Sciatic nerve (tissue), 2 donors: ENCODE measurements at regions not wholly inside any gene's neighbourhood (a gene's known extent, or its start where the extent isn't known, plus 50 kb on each side); places are given as distances from the start of the nearest gene placed in this dataset.
"Not testable (repeated sequence)": the region's sequence is repeated elsewhere in the genome, so short reads cannot be mapped to it uniquely, and the experiment has no call there.

Experiments
- ATAC-seq: fragments of 200-7000 bp; cut with Tn5 transposase; one replicate; pipeline ENCODE4 v1.9.1; 2020; ENCODE audit warnings: mild to moderate bottlenecking, moderate library complexity
- DNase-seq: peaks from one replicate; pipeline ENCODE4 v3.0.0-alpha.2; 2020; ENCODE audit warnings: low spot score
- intact Hi-C: fragments of 100-400 bp; cut with DNase I; formaldehyde crosslinking; loops from one replicate; pipeline ENCODE4 v1.14.2; 2022
- donor health status: DM: no; HTN: no; CAD: no.
- donor health status: DM: no; HTN: no; CAD: no.

DNA sequence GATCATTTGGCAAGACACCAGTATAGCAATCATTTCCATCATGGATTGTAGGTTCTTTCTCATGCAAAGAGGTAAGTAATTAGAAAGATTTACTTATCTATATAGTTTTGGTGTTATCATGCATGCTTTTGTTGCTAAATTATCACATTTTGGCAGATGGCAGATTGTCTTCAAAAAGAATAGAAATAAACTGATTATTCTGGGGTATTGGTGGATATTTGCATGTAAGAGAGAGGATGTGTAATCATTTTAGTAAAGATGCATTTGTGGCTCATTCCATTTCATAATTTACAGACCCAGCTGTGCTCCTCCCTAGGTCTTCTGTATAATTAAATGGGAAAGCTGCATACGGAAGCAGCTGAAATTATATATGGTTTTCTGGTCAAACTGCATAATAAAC is 875.7 kb upstream of the ANO3 start:
- ATAC-seq (no peak), DNase-seq (no peak)
- intact Hi-C loops: no loop called here

- ATAC-seq: peak; percentile 93
- intact Hi-C loops: no loop called here
- no peak for DNase-seq
Observed at GRCh38 chr11:25483915-25484635, 847.9 kb upstream of the ANO3 start.

DNA sequence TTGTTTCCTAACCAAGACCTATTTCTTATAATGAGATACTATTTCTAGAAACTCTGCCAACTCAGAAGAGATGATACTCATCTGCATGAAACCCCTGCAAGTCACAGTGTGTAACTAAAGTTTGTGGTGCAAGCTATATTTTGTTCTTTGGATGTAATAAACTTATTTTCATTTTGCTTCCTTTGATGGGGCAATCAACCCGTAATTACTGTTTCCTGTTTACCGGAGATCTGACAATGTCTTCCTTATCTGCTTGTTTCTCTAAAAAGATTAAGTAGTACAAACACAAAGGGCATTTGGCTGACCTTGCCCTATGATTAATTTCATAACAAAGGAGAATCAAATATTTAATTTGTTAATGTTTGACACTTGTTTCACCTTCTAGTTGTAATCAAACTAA is 846.6 kb upstream of the ANO3 start:
- intact Hi-C loops: no loop called here
- ATAC-seq: peak; percentile 26
- no peak for DNase-seq

- intact Hi-C loops, DNase-seq, ATAC-seq: not testable (repeated sequence)
Observed at GRCh38 chr11:25486338-25486737, 845.6 kb upstream of the ANO3 start.

DNA sequence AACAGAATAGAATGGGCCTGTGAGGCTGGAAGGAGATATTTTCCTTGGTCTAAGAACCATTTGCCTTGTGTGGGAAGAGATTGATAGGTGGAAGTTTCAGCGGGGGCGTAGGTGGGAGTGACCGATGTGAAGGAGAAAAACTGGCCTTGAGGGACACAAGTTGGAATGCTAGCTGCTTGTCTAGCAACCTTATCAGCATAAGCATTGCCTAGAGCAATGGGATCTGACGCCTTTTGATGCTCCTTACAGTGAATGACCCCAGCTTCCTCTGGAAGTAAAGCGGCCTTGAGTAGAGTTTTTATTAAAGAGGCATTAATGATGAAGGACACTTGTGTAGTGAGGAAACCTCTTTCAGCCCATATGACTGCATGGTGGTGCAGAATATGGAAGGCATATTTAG is 843.8 kb upstream of the ANO3 start:
- ATAC-seq, DNase-seq, intact Hi-C loops: not testable (repeated sequence)

GRCh38 chr11:25501426-25501825 is 830.5 kb upstream of the ANO3 start:
- intact Hi-C loops, DNase-seq, ATAC-seq: not testable (repeated sequence)

DNA sequence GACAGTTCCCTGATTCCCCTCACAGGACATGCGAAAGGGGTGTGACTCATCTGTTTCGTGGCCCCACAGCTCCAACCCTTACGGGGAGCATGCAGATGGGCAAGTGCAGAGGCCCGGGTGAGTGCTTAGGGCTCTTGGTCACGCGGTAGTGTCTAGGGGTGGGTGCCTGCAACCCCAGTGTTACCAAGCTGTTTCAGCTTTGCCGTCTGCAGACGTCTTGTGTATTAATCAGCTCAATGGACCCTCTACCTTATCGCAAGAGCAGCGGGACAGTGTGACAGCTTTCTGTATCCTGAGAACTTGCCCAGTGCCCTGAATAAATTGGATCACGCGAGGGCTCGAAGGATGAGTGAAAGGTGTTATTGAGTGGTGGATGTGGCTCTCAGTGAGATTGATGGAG is 816.4 kb upstream of the ANO3 start:
- intact Hi-C loops: no loop called here

DNA sequence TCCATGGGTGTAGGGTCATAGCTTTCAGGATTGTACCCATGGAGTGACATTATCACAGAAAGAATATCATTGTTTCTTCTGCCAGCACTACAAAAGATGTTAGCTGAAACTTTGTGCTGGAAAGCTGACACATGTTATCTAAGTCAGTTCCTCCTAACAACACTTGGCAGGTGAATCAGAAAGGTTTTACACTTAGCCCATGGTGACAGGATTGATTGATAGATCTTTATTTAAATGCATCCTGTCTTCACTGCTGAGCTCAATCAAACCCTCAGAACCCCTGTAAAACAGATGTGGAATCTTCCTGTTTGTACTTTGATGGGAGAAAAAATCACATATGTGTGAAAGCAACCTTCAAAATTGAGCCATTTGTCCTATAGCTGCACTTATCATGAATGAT is 811.5 kb upstream of the ANO3 start:
- DNase-seq: no peak
- intact Hi-C loops: no loop called here
- no peak for ATAC-seq

More for the DNA sequence above, 816.4 kb upstream of the ANO3 start:
- no peak for ATAC-seq
- no peak for DNase-seq

DNA sequence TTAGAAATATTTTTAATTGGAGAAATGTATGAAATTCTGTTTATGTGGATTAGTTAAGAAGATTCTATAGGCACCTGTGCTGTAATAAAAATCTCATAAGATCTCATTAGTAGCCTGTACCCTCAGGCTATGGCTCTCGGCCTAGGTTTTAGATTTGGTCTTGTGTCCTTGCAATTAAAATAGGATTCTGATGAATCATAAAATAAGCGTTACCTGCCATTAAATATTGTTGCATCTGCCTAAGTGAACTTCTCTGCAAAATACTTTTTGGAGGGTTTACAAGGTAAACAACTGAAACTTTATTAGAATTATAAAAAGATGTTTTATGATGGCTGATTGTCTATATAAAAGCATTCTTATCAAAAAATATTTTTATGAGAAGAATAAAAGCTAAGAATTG is 804.1 kb upstream of the ANO3 start:
- intact Hi-C loops: no loop called here

GRCh38 chr11:25529572-25529971 is 802.4 kb upstream of the ANO3 start:
- ATAC-seq (no peak), DNase-seq (no peak)
- intact Hi-C loops: no loop called here

More for the DNA sequence above, 804.1 kb upstream of the ANO3 start:
- no peak for ATAC-seq
- DNase-seq: no peak

DNA sequence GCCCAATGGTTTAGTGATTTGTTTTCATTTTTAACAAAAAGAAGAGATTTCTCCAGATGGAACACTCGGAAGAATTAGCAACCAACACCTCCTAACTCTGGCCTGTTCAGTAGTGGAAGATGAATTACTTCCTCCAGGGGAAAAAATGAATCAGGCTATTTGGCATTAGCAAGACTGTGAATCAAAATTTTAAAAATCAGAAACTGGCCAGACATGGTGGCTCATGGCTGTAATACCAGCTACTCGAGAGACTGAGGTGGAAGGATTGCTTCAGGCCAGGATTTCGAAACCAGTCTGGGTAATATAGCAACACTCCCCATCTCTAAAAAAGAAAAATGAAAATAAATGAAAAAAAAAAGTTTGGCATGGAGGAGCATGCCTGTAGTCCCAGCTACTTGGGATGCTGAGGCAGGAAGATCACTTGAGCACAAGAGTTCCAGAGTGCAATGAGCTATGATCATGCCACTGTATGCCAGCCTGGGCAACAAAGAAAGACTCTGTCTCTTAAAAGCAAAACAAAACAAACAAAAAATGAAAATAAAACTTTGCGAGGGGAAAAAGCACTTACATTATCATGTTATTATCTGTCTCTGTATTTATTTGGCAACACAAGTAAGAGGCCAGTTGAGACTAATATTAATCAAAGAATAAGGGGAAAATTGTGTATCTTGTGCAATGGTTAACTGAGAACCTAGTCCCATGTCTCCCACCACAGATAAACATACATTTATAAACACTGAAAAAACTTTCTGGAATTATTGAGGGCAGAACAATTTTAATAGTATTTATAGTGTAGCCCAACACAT is 796.3 kb upstream of the ANO3 start:
- peak; percentile 97 for ATAC-seq
- intact Hi-C loops: no loop called here
- no peak for DNase-seq

DNA sequence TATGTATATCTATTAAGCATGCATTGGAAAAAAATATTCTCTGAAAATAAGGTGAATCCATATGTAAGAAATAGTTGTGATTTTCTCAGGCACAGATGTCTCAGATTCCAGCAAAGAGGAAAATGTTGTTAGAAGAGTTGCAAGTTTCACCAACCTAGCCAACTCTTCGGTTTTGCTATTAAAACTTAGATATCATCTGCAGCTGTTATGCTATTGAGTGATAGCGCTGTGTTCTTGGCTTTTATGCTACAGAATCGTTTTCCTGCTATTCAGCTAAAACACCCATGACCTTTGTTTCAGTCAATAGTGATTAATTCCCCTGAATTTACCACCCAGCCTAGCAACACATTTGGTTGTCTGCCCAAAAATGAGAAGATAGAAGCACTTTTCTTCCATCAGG is 795.6 kb upstream of the ANO3 start:
- DNase-seq (no peak), ATAC-seq (no peak)
- intact Hi-C loops: no loop called here

GRCh38 chr11:25537393-25537792 is 794.5 kb upstream of the ANO3 start:
- DNase-seq: no peak
- intact Hi-C loops: no loop called here
- ATAC-seq: no peak

- ATAC-seq (no peak), DNase-seq (no peak)
- intact Hi-C loops: no loop called here
Observed at GRCh38 chr11:25547292-25547691, 784.6 kb upstream of the ANO3 start.

DNA sequence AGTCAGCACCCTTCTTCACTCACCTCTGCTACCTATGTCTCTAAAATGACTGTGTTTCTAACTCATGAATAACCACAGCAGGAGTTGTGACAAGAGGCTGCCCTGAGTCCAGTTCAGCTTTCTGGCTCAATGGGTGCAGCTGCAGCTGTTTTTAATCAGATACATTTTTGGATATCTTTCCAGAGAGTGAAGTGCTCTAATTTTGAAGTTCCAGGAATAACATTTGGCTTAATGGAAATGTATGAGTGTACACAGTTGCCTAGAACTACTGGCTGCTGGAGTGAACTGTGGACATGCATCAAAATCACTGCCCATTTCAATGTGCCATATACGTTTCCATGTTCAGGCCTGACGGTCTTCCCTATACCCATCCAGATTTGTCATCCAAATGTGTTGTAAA is 769.5 kb upstream of the ANO3 start:
- peak; percentile 62 for ATAC-seq
- intact Hi-C loops: no loop called here
- no peak for DNase-seq

- ATAC-seq (peak; percentile 8), DNase-seq (no peak)
- intact Hi-C loops: no loop called here
Observed at GRCh38 chr11:25565846-25566245, 766.1 kb upstream of the ANO3 start.

DNA sequence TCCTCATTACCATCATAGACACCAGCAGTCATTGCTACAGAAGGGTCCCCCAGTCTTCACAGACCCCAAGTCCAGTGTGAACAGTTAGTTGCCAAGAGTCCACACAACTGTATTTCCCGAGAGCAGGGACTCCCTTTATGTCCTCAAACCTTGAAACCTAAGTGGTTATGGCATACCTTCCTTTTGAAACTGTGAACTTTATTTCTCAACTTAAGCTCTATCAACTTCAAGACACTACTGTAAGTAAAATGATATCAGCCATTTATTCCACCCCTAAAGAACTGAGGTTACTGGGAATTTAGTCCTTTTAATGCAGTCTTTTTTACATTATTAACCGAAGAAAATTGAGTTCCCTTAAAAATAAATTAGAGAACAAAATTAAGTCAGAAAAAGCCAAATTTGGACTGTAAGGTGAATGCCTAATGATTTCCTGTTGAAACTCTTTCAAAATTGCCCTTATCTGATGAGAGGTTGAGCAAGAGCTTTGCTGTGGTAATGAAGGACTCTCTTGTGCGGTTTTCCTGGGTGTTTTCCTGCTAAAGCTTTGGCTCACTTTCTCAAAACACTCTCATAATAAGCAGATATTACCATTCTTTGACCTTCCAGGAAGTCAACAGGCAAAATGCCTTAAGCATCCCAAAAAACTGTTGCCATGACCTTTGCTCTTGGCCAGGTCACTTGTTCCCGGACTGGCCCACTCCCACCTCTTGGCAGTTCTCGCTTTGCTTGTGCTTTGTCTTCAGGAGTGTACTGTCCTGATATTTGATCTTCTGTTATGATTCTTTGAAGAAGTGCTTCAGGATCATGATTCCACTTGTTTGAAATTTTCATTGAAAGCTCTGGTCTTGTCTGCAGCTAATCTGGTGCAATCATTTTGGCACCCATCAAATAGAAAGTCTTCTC is 765.4 kb upstream of the ANO3 start:
- ATAC-seq (peak; percentile 97), DNase-seq (peak; percentile 77)
- intact Hi-C loops: no loop called here

DNA sequence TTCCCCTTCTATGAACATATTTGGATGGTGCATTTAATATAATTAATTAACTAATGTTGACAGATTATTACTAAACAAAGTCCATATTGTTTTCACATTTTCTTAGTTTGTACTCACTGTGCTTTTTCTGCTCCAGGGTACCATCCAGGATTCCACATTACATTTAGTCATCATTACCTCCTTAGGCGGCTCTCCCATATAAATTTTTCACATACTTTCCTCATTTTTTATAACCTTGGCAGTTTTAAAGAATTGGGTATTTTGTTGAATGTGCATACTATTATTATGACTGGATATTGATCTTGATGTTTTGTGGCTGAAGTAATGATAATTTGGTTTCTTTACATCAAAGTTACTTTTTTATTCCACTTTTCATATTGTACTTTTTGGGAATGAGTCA is 755.6 kb upstream of the ANO3 start:
- no peak for DNase-seq
- no peak for ATAC-seq
- intact Hi-C loops: no loop called here

- DNase-seq, intact Hi-C loops, ATAC-seq: not testable (repeated sequence)
Observed at GRCh38 chr11:25579554-25579953, 752.4 kb upstream of the ANO3 start.
